ENCODE measurements at regions not wholly inside any gene's neighbourhood (a gene's known extent, or its start where the extent isn't known, plus 50 kb on each side); places are given as distances from the start of the nearest gene placed in this dataset.
A peak's percentile ranks its signal among the peaks of the same experiment; 100 is the strongest.

DNA sequence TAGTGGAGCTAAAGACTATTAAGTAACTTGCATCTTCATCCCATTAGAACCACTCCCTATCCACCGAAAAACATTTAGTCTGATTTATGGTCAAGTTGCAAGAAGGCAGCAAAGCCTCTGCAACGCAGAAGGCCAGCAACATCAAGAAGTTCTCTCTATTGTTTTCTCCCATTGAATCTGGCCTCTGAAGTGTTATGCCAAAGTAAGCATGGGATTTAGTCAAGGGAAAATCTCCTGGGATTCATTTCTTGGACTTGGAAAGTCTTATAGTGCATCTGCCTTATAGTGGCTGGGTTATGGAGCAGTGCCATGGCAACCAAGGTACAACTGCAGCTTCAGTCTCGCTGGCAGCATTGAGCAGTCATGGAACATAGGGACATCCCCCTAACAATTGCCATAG, 87.7 kb upstream of the KRR1 start:
- 63% methylated on average over 3 of the region's 3 CpGs for WGBS
- DNase-seq (peak; percentile 20 to 33 (median 25)), ATAC-seq (peak in 1 of 2 donors; percentile 40)
- no peak overlapping the region for H3K27ac ChIP-seq (ENCODE audit: low read length)
- H3K4me3 ChIP-seq (ENCODE audit: low read length) = no peak overlapping the region
- H3K27me3 ChIP-seq (ENCODE audit: control insufficient read depth, insufficient read depth) = no peaks in the 10 kb centered on the region
- H3K9me3 ChIP-seq (ENCODE audit: control insufficient read depth, low read length) = no peaks in the 10 kb centered on the region
- intact Hi-C loops (cut with DNase I) = no loop called here
- H3K4me1 ChIP-seq (ENCODE audit: control insufficient read depth, insufficient read depth, low read length) = no peaks in the 10 kb centered on the region

DNA sequence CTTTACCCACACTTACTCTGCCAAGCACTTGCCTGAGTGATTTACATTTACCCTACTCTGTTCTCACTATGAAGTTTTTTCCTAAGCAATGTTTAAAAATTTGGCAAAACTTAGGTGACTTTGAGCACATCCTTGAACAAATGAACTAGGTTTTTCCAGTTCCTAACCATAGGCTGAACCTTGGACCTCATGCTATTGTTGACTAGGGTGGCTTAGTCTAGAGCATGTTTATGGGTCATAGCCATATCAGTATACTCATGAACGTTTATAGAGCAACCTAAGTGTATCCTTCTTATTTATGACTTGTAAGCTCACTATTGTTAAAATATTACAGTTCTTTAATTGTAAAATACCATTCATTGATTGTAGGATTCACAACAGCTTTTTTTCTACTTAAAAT, 85.0 kb upstream of the KRR1 start:
- 64% methylated on average over 1 of the region's 1 CpG for WGBS
- no peak for DNase-seq
- no peak overlapping the region for H3K4me3 ChIP-seq (ENCODE audit: low read length)
- H3K9me3 ChIP-seq (ENCODE audit: control insufficient read depth, low read length) = no peaks in the 10 kb centered on the region
- H3K27ac ChIP-seq (ENCODE audit: low read length) = no peak overlapping the region
- H3K4me1 ChIP-seq (ENCODE audit: control insufficient read depth, insufficient read depth, low read length) = no peaks in the 10 kb centered on the region
- no peak for ATAC-seq
- intact Hi-C loops (cut with DNase I) = no loop called here
- H3K27me3 ChIP-seq (ENCODE audit: control insufficient read depth, insufficient read depth) = no peaks in the 10 kb centered on the region

DNA sequence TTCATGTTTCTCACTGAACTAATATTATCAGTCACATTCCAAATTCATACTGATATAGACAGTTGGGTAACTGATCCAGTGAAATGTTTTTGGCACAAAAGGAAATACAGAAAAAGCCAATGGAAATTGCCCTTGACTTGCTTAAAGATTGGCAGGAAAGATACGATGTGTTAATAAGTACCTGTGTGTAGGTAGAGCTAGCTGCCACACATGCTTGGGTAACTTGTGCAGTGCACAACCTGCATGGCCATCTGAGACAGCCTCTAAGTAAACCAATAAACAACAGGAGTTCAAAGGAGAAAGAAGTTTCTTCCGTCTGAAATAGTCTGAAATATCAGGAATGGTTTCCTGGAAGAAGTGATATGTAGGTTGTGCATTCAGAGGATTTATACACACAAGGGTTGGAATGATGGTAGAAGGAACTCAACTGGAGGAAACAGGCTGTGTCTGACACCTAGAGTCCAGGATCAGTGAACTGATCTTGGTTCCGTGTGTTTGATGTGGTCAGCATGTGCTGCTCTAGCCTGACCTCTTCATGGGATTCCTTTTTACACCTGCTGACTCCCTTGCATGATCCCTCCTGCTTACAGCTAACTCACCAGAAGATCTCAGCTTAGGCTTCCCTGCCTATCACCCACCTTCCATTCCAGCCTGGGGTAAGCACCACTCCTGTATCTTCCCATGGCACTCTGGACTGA, 81.4 kb upstream of the KRR1 start:
- WGBS = 90% methylated on average over 3 of the region's 3 CpGs
- intact Hi-C loops (cut with DNase I) = no loop called here
- no peak for ATAC-seq
- DNase-seq = no peak
- H3K27me3 ChIP-seq (ENCODE audit: control insufficient read depth, insufficient read depth) = no peaks in the 10 kb centered on the region
- H3K4me1 ChIP-seq (ENCODE audit: control insufficient read depth, insufficient read depth, low read length) = no peaks in the 10 kb centered on the region
- H3K9me3 ChIP-seq (ENCODE audit: control insufficient read depth, low read length) = no peaks in the 10 kb centered on the region
- H3K4me3 ChIP-seq (ENCODE audit: low read length) = no peak overlapping the region
- H3K27ac ChIP-seq (ENCODE audit: low read length) = no peak overlapping the region

DNA sequence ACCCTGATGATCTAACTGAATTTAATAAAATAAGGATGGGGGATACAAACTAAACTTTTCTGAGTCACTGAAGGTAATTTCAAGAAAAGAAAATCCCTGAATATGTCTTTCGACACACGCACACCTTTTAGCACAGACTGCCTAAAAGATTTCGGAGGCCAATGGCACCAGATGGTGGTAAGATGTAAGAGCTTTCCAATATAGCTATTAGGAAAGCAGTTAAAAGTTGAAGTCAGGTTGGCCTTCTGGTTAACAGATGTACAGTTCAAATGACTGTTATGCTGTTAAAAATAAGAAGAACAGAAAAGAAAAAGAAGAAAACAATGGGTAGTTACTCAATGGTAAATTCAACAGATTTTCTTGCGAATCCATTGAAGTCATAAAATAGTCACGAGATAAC, 80.7 kb upstream of the KRR1 start:
- DNase-seq (no peak), ATAC-seq (no peak)
- H3K27me3 ChIP-seq (ENCODE audit: control insufficient read depth, insufficient read depth) = no peaks in the 10 kb centered on the region
- no peak overlapping the region for H3K4me3 ChIP-seq (ENCODE audit: low read length)
- WGBS = 94% methylated on average over 5 of the region's 5 CpGs
- no peak overlapping the region for H3K27ac ChIP-seq (ENCODE audit: low read length)
- intact Hi-C loops (cut with DNase I) = no loop called here
- no peaks in the 10 kb centered on the region for H3K9me3 ChIP-seq (ENCODE audit: control insufficient read depth, low read length)
- H3K4me1 ChIP-seq (ENCODE audit: control insufficient read depth, insufficient read depth, low read length) = no peaks in the 10 kb centered on the region

DNA sequence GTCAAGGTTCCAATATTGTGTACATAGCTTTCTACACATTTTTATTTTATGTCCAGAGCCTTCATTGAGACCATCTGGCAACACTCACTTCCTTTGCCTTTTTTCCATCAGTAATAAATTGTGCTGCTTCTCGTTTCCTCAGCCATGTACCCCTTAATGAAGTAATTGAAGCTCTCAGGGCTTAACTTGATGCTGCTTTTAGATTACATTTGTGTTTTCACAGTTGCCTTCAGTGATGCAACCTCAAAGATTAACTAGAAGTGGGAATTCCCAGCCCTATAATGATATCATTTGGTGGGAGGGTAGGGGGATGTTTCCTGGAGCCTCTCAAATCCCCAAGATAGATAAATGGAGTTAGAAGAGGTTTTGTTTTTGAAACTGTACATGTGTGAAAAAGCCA, 80.2 kb upstream of the KRR1 start:
- Histone ChIP-seq H3K27ac (ENCODE audit: low read length) (no peak overlapping the region), H3K27me3 (ENCODE audit: control insufficient read depth, insufficient read depth) (no peaks in the 10 kb centered on the region), H3K4me1 (ENCODE audit: control insufficient read depth, insufficient read depth, low read length) (no peaks in the 10 kb centered on the region), H3K9me3 (ENCODE audit: control insufficient read depth, low read length) (no peaks in the 10 kb centered on the region), H3K4me3 (ENCODE audit: low read length) (no peak overlapping the region)
- intact Hi-C loops (cut with DNase I) = no loop called here
- 35% methylated on average over 1 of the region's 1 CpG for WGBS
- DNase-seq (no peak), ATAC-seq (no peak)

DNA sequence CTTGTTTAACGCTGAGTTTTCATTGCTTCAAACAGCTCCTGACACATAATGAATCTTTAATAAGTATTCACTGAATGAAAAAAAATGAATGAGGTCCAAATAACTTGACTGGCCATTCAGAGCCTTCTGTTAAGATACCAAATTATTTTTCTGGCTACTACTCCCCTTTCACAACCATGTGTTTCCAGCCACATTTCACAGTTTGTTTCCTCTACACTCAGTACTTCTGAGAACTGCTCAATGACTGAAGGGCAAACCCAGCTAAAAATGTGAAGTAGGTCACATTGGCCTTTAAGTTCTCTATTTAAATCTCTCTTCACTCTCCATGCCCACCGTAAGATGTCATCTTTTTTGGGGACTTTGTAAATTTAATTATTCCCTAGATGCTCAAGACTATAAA, 78.4 kb upstream of the KRR1 start:
- no peaks in the 10 kb centered on the region for H3K4me1 ChIP-seq (ENCODE audit: control insufficient read depth, insufficient read depth, low read length)
- H3K9me3 ChIP-seq (ENCODE audit: control insufficient read depth, low read length) = no peaks in the 10 kb centered on the region
- no peak for DNase-seq
- H3K27ac ChIP-seq (ENCODE audit: low read length) = no peak overlapping the region
- H3K27me3 ChIP-seq (ENCODE audit: control insufficient read depth, insufficient read depth) = no peaks in the 10 kb centered on the region
- H3K4me3 ChIP-seq (ENCODE audit: low read length) = no peak overlapping the region
- ATAC-seq = no peak
- 72% methylated on average over 2 of the region's 2 CpGs for WGBS
- intact Hi-C loops (cut with DNase I) = no loop called here

DNA sequence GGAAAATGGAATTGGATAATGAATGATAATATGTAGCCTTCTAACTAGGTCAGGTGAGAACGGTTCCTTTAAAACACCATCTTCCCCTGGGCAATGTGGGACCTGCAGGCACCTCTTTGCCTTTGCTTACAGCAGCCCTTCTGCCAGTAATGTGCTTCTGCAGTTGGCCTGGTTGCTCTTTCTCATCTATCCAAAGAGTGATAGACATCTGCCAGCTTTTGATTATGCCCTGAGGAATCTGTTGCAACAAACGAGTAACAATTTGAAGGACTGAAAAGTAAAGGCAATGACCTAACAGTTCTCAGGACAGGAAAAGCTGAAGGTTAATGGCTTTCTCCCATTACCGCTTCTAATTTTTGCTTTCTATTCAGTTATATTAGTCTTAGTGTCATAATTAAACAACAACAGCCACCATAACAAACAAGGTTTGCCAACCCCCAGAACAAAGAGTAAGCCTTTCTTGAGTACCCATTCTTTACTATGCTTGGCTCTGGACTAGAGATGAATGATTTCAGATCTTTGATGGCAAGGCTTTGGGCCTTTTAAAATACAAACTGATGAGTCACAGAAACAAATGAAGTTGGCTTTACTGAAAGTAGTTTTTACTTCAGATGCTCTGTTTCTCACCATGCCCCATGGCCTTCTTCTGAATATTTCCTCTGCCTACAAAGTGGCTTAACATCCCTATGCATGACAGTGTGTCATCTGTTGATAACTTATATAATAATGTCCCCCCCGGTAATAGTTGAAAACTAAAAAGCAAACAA, 76.1 kb upstream of the KRR1 start:
- H3K27me3 ChIP-seq (ENCODE audit: control insufficient read depth, insufficient read depth) = no peaks in the 10 kb centered on the region
- H3K9me3 ChIP-seq (ENCODE audit: control insufficient read depth, low read length) = no peaks in the 10 kb centered on the region
- 86% methylated on average over 4 of the region's 4 CpGs for WGBS
- H3K4me3 ChIP-seq (ENCODE audit: low read length) = no peak overlapping the region
- ATAC-seq (no peak), DNase-seq (no peak)
- intact Hi-C loops (cut with DNase I) = no loop called here
- no peaks in the 10 kb centered on the region for H3K4me1 ChIP-seq (ENCODE audit: control insufficient read depth, insufficient read depth, low read length)
- no peak overlapping the region for H3K27ac ChIP-seq (ENCODE audit: low read length)

DNA sequence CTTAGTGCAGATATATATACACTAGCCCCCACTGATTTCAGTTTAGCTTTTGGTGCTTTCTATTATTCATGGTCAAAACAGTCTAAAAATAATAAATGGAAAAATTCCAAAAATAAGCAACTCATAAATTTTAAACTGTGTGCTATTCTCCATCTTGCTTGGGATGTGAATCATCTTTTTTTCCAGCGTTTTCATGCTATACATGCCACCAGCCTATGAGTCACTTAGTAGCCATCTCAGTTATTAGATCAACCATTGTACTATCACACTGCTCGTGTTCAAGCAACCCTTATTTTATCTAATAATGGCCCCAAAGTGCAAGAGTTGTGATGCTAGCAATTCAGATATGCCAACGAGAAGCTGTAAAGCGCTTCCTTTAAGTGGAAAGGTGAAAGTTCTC, 73.9 kb upstream of the KRR1 start:
- H3K4me3 ChIP-seq (ENCODE audit: low read length) = no peak overlapping the region
- no peaks in the 10 kb centered on the region for H3K9me3 ChIP-seq (ENCODE audit: control insufficient read depth, low read length)
- H3K27ac ChIP-seq (ENCODE audit: low read length) = no peak overlapping the region
- no peaks in the 10 kb centered on the region for H3K27me3 ChIP-seq (ENCODE audit: control insufficient read depth, insufficient read depth)
- no peaks in the 10 kb centered on the region for H3K4me1 ChIP-seq (ENCODE audit: control insufficient read depth, insufficient read depth, low read length)
- intact Hi-C loops (cut with DNase I) = no loop called here
- DNase-seq = no peak
- ATAC-seq = no peak
- 79% methylated on average over 4 of the region's 4 CpGs for WGBS

DNA sequence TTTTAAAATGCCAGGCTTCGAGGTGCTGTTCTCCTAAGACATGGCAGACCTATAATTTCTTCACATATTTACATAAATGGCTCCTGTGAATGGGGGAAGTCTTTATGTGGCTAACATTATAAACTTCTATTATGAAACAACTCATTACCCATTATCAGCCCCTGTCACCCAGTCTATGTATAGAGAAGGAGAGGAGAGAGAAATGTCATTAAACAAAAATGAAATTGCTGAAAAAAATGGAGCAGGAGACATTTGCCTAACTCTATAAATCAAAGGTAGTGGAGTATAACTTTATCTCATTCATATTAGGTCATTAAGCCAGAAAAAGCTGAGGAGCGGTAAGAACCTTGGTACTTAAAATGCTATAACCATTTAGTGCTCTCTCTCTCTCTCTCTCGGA, 71.9 kb upstream of the KRR1 start:
- H3K9me3 ChIP-seq (ENCODE audit: control insufficient read depth, low read length) = no peaks in the 10 kb centered on the region
- no peak for DNase-seq
- intact Hi-C loops (cut with DNase I) = no loop called here
- whole genome bisulfite sequencing = 82% methylated on average over 3 of the region's 3 CpGs
- no peak overlapping the region for H3K4me3 ChIP-seq (ENCODE audit: low read length)
- no peaks in the 10 kb centered on the region for H3K4me1 ChIP-seq (ENCODE audit: control insufficient read depth, insufficient read depth, low read length)
- H3K27me3 ChIP-seq (ENCODE audit: control insufficient read depth, insufficient read depth) = no peaks in the 10 kb centered on the region
- no peak for ATAC-seq
- no peak overlapping the region for H3K27ac ChIP-seq (ENCODE audit: low read length)

DNA sequence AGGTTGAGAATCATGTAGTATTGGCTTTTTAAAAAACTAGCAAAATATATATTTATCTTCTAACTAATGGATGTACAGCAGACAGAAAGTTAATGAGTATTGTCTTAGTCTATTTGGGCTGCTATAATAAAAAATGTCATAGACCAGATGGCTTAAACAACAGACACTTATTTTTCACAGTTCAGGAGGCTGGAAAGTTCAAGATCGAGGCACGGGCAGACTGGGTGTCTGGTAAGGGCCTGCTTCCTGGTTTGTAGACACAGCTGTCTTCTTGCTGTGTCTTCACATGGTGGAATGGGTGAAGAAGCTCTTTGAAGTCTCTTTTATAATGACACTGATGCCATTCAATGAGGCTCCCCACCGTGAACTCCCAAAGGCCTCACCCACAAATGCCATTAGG, 70.1 kb upstream of the KRR1 start:
- DNase-seq (no peak), ATAC-seq (no peak)
- no peak overlapping the region for H3K27ac ChIP-seq (ENCODE audit: low read length)
- H3K4me3 ChIP-seq (ENCODE audit: low read length) = no peak overlapping the region
- intact Hi-C loops (cut with DNase I) = no loop called here
- no peaks in the 10 kb centered on the region for H3K9me3 ChIP-seq (ENCODE audit: control insufficient read depth, low read length)
- H3K4me1 ChIP-seq (ENCODE audit: control insufficient read depth, insufficient read depth, low read length) = no peaks in the 10 kb centered on the region
- 78% methylated on average over 3 of the region's 3 CpGs for WGBS
- H3K27me3 ChIP-seq (ENCODE audit: control insufficient read depth, insufficient read depth) = no peaks in the 10 kb centered on the region

DNA sequence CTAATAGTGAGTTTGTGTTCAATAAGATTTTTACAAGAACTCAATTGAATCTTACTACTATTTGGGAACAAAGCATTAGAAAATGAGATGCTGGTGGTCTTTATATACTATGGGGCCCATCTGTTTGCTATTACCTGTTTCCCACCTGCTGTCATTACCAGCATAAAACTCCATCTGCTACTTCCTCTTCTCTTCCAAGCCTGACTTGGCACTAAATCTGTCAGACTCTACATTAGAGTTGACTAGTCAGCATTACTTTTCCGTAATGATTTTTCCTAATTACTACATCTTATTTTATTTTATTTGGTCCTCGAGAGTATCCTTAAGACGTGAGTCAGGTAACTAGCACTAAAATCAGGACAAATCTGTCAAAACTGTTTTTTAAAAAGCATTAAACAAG, 68.1 kb upstream of the KRR1 start:
- no peaks in the 10 kb centered on the region for H3K27me3 ChIP-seq (ENCODE audit: control insufficient read depth, insufficient read depth)
- H3K4me1 ChIP-seq (ENCODE audit: control insufficient read depth, insufficient read depth, low read length) = no peaks in the 10 kb centered on the region
- no peak for DNase-seq
- 90% methylated on average over 3 of the region's 3 CpGs for WGBS
- intact Hi-C loops (cut with DNase I) = no loop called here
- H3K4me3 ChIP-seq (ENCODE audit: low read length) = no peak overlapping the region
- no peak overlapping the region for H3K27ac ChIP-seq (ENCODE audit: low read length)
- no peaks in the 10 kb centered on the region for H3K9me3 ChIP-seq (ENCODE audit: control insufficient read depth, low read length)
- ATAC-seq = no peak

Data from right cardiac atrium (tissue), 5 donors.